ENCODE measurements at regions not wholly inside any gene's neighbourhood (a gene's known extent, or its start where the extent isn't known, plus 50 kb on each side); places are given as distances from the start of the nearest gene placed in this dataset.
A peak's percentile ranks its signal among the peaks of the same experiment; 100 is the strongest.

DNA sequence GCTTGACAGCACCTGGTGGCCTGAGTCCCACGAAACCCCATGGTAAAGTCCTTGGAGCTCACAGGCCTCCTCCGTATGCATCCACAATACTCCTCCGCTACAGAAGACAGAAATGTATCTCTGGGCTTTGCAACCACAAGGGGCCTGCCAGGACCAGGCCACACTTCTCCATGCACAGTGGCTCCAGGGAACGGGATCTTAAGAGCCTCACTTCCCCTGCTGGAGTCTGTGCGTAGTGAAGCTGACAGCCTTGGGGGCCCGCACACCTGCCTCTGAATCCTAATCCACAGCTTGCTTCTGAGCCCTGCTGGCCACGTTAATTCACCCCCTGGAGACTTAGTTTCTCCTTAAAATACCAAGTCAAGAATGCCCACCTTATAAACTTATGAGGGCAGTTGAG is 125.7 kb downstream of the COPRS start (continued):
- no peak for TF ChIP-seq ASH2L (IDR thresholded peaks at IDR 0.05; ENCODE audit: low read length)
- TF ChIP-seq CTCF (IDR thresholded peaks at IDR 0.05; ENCODE audit: control extremely low read depth in 1 of 3, insufficient read depth in 1 of 3, low read depth in 1 of 3, low read length in 3 of 3), result peak; percentile 35 to 51 (median 38)
- TF ChIP-seq JUN (IDR thresholded peaks at IDR 0.05; ENCODE audit: low read depth, low read length), result no peak
- peak; percentile 46 to 55 for TF ChIP-seq RAD21 (IDR thresholded peaks at IDR 0.05 in 1 of 2, conservative IDR thresholded peaks at IDR 0.05 in 1 of 2; ENCODE audit: low read depth in 2 of 2, low read length in 2 of 2)
- TF ChIP-seq CEBPB (IDR thresholded peaks at IDR 0.05; ENCODE audit: low read depth, low read length), result no peak

All from H1 (cell line).